ENCODE measurements at regions not wholly inside any gene's neighbourhood (a gene's known extent, or its start where the extent isn't known, plus 50 kb on each side); places are given as distances from the start of the nearest gene placed in this dataset.

- TF ChIP-seq, protein P1, sequence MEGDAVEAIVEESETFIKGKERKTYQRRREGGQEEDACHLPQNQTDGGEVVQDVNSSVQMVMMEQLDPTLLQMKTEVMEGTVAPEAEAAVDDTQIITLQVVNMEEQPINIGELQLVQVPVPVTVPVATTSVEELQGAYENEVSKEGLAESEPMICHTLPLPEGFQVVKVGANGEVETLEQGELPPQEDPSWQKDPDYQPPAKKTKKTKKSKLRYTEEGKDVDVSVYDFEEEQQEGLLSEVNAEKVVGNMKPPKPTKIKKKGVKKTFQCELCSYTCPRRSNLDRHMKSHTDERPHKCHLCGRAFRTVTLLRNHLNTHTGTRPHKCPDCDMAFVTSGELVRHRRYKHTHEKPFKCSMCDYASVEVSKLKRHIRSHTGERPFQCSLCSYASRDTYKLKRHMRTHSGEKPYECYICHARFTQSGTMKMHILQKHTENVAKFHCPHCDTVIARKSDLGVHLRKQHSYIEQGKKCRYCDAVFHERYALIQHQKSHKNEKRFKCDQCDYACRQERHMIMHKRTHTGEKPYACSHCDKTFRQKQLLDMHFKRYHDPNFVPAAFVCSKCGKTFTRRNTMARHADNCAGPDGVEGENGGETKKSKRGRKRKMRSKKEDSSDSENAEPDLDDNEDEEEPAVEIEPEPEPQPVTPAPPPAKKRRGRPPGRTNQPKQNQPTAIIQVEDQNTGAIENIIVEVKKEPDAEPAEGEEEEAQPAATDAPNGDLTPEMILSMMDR (IDR thresholded peaks at IDR 0.05; ENCODE audit: low read length), result no peak
- TF ChIP-seq EZH2 (IDR thresholded peaks at IDR 0.05; ENCODE audit: borderline replicate concordance, low read length), result no peak
Measured at GRCh38 chr10:9294132-9294663, 1239.7 kb downstream of the GATA3 start.
